Muscle of arm (tissue), 1 donor: ENCODE measurements at regions not wholly inside any gene's neighbourhood (a gene's known extent, or its start where the extent isn't known, plus 50 kb on each side); places are given as distances from the start of the nearest gene placed in this dataset.

ENCODE experiments used
- DNase-seq: peaks from one replicate; pipeline ENCODE4 v3.0.0-alpha.2; 2013

GRCh38 chr5:6806668-6807067 is 93.4 kb downstream of the TENT4A start:
- no peak for DNase-seq

- DNase-seq: no peak
Measured at GRCh38 chr5:6808462-6808861, 95.2 kb downstream of the TENT4A start.

GRCh38 chr5:6810641-6811405 is 97.6 kb downstream of the TENT4A start:
- no peak for DNase-seq

GRCh38 chr5:6812091-6812490 is 98.9 kb downstream of the TENT4A start:
- DNase-seq: no peak

GRCh38 chr5:6812800-6813731 is 99.8 kb downstream of the TENT4A start:
- no peak for DNase-seq

- DNase-seq: no peak
Measured at GRCh38 chr5:6814816-6815215, 101.6 kb downstream of the TENT4A start.

- no peak for DNase-seq
Measured at GRCh38 chr5:6818594-6819511, 105.6 kb downstream of the TENT4A start.

- no peak for DNase-seq
Measured at GRCh38 chr5:6819521-6819920, 106.3 kb downstream of the TENT4A start.

GRCh38 chr5:6820851-6821479 is 107.7 kb downstream of the TENT4A start:
- no peak for DNase-seq

GRCh38 chr5:6822068-6822467 is 108.8 kb downstream of the TENT4A start:
- no peak for DNase-seq

GRCh38 chr5:6822556-6823343 is 109.5 kb downstream of the TENT4A start:
- DNase-seq: no peak

GRCh38 chr5:6823996-6824395 is 110.8 kb downstream of the TENT4A start:
- DNase-seq: no peak

- DNase-seq: no peak
Measured at GRCh38 chr5:6825678-6826244, 112.5 kb downstream of the TENT4A start.

- DNase-seq: no peak
Measured at GRCh38 chr5:6826756-6827155, 113.5 kb downstream of the TENT4A start.

- no peak for DNase-seq
Measured at GRCh38 chr5:6827526-6828219, 114.4 kb downstream of the TENT4A start.

- no peak for DNase-seq
Measured at GRCh38 chr5:6829150-6829784, 116.0 kb downstream of the TENT4A start.

GRCh38 chr5:6830643-6831239 is 117.5 kb downstream of the TENT4A start:
- no peak for DNase-seq
